KBM-7 (cell line): ENCODE measurements at regions not wholly inside any gene's neighbourhood (a gene's known extent, or its start where the extent isn't known, plus 50 kb on each side); places are given as distances from the start of the nearest gene placed in this dataset.
A peak's percentile ranks its signal among the peaks of the same experiment; 100 is the strongest.

ENCODE experiments used
- DNase-seq: peaks from one replicate; pipeline ENCODE4 v3.0.0-alpha.2; 2015
- in situ Hi-C: fragments of 300-500 bp; cut with MboI; formaldehyde crosslinking; loops from 2 replicates; pipeline ENCODE4 v1.14.3; 2020; ENCODE audit warnings: low sequenced_read_pairs, low pct_unique_long_range_greater_than_20kb, mixed read lengths

DNA sequence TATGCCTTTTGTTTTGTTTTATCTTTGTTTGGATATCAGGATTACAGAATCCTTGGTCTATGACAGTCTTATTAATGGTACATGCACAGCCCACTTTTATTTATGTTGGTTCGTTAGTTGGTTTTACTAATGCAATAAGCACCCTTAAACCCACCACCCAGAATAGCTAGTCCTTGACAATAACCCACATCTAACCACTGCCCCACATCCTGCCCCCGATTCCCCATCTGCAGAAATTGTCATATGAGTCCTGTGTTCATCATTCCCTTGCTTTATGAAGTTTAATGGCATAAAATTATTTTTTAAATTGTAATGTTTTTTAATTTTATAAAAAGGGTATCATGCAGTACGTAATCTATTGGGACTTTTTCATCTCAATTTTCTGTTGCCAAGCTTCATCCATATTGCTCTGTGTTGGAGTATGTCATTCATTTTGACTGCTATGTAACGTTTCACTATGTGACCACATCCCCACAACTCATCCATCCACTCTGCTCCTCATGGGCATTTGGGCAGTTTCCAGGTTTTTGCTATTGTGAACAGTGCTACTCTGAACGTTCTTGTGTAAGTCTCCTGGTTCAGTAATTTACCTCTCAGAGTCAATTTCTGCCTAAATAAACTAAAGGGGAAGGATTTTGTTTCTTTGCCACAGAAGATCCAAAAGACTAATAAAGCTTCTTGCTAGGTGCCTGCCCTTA is 150.4 kb downstream of the MRPL14 start:
- DNase-seq, result no peak
- in situ Hi-C loops, result no loop called here

DNA sequence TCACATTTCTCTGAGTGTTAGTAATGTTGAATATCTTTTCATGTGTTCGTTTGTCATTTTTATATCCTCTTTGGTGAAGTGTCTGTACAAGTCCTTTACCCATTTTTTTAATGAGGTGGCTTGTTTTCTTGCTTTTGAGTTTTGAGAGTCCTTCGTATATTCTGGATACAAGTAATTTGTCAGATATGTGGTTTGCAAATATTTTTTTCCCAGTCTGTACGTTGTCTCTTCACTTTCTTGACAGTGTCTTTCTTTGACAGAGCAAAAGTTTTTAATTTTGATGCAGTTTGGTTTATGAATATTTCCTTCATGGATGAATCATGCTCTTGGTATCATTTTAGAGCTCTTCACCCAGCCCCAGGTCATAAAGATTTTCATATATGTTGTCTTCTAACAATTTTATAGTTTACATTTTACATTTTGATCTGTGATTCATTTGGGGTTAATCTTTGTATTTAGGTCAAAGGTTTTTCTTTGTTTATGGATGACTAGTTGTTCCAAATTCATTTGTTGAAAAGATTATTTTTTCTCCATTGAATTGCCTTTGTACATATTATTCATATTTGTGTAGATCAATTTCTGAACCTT is 152.5 kb downstream of the MRPL14 start:
- in situ Hi-C loops, result no loop called here
- no peak for DNase-seq

- DNase-seq, result no peak
- in situ Hi-C loops, result no loop called here
Observed at GRCh38 chr6:43973357-43973756, 153.9 kb downstream of the MRPL14 start.

- DNase-seq, result no peak
- in situ Hi-C loops, result no loop called here
Observed at GRCh38 chr6:43972913-43973300, 154.3 kb downstream of the MRPL14 start.

DNA sequence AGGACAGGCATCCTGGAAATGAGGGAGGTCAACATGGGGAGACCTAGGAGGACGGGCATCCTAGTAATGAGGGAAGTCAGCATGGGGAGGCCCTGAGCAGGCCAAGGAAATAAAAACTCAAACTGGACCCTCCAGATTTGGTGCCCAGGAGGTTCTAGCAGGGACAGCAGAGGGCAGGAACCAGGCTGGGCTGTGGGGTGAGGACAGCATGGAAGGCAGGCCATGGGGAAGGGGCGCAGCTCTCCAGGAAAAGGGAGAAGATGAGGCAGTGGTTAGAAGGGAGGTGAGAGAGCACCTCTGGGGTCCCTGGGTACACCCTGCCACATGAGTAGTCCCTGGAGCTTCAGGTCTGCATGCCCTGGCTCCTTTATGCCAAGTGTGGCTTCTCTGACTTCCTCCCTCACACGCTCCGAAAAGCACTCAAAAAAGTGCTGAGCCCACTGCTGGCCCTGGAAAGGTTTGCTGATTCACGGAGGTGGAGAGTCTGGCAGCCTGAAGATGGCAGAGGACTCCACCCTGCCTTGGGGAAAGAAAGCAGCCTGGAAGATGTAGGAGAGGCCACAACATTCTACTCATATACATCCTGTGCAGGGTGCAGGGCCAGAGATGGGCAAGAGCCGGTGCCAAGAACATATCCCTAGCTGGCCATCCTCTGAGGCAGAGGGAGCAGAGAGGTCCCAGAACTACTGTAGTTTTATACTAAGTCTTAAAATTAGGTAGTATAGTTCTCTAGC is 154.9 kb downstream of the MRPL14 start:
- DNase-seq, result no peak
- in situ Hi-C loops, result no loop called here

- in situ Hi-C loops, result no loop called here
- no peak for DNase-seq
Observed at GRCh38 chr6:43971776-43972126, 155.5 kb downstream of the MRPL14 start.

DNA sequence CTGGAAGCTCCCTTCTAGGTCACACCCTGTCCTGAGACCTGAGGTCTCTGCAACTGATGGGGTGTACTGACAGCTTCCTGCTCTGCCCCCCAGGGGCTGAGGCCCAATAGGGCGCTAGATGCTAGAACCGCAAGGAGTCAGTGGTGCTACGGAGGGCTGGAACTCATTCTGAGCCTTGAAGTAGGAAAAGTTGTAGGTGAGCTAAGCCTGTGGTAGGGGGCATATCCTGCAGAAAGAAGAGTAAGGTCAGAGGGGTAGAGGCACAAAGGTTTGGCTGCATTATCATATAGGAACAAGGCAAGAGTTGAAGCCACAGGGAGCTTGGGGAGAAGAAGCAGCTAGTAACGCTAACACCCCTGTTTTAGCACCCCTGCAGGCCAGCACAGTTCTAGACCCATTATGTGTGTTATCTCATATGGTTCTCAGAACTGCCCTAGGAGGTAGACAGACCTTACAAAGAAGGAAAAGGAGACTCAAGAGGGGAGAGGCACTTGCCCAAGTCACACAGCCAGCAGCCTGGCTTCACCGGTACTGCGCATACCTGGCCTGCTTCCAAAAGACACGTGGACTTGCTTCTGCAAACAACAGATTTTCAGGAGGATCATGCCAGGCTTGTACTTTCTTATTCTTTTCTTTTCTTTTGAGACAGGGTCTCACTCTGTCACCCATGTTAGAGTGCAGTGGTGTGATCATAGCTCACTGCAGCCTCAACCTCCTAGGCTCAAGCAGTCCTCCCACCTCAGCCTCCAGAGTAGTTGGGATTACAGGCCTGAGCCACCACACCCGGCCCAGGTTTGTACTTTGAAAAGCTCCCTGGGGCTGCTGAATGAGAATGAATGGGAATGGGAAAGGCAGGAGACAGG is 156.1 kb downstream of the MRPL14 start:
- in situ Hi-C loops, result no loop called here
- DNase-seq, result no peak

DNA sequence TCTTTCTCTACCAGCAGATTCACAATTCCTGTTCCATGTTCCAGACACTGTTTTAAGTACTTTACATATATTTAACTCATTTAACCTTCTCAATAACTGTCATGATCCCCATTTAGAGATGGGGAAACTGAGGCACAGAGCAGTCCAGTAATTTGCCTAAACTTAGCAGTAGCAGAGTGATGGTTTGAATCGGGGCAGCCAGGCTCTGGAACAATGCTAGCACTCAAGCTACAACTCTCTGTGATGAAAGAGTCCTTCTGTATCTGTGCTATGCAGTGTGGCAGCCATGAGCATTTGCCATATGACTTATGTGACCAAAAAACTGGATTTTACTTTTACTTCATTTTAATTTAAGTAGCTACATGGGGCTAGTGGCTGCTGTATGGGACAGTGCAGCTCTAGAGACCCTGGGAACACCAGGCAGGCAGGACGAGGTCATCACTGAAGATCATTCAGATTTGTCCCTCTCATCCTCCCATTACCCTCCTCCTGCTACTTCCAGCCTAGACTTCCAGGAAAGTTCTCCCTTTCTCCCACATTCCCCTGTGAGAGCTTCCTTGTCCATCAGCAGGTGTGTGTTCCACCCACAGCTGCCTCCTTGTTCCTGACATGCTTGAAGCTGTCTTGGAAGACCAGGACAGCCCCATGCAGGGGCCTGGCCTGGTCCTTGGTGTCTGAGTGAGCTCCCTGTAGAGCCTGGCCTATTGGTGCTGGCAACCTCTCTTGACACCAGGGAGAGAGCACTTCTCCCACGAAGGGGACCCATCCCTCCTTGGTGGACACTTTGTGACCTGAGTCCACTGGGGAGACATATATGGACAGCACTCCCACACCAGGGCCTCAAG is 157.0 kb downstream of the MRPL14 start:
- DNase-seq, result no peak
- in situ Hi-C loops, result no loop called here

DNA sequence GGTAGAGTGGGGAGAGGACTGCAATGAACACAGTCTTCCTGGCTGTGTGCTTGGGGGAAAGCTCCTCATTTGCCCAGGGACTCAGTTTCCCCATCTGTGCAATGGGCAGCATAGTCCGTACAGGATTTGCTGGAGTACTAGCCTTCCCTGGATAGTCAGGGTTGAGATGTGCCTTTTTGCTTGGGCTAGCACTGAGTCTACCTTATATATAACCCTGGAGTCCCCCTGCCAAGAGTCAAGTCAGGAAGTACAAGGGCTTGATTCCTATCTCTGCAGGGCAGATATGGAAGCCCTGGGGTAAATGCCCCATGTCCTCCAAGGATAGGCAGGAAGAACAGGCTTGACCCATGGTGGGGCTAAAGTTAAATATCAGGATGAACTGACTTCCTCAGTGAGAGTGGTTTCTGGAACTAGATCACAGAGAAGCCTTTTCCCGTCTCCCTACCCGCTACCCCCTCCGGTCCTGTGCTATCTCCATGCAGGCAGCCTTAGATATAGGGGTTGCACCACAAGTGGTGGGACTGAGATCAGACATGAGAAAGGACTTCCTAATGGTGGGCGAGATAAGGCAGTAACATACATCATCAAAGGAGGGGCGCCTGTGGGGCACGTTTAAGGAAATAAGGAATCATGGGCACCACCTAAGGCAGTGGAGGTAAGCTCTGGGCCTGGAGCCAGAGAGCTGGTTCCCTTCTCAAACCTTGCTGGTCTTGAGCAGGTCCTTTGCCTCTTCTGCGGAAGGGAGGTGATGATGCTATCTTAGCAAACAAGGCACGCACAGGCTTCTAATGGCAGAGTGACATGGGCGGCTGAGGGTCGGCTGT is 157.9 kb downstream of the MRPL14 start:
- no peak for DNase-seq
- in situ Hi-C loops, result no loop called here

- in situ Hi-C loops, result no loop called here
- no peak for DNase-seq
Observed at GRCh38 chr6:43968110-43968965, 158.9 kb downstream of the MRPL14 start.

GRCh38 chr6:43967719-43968091 is 159.5 kb downstream of the MRPL14 start:
- DNase-seq, result no peak
- in situ Hi-C loops, result no loop called here

DNA sequence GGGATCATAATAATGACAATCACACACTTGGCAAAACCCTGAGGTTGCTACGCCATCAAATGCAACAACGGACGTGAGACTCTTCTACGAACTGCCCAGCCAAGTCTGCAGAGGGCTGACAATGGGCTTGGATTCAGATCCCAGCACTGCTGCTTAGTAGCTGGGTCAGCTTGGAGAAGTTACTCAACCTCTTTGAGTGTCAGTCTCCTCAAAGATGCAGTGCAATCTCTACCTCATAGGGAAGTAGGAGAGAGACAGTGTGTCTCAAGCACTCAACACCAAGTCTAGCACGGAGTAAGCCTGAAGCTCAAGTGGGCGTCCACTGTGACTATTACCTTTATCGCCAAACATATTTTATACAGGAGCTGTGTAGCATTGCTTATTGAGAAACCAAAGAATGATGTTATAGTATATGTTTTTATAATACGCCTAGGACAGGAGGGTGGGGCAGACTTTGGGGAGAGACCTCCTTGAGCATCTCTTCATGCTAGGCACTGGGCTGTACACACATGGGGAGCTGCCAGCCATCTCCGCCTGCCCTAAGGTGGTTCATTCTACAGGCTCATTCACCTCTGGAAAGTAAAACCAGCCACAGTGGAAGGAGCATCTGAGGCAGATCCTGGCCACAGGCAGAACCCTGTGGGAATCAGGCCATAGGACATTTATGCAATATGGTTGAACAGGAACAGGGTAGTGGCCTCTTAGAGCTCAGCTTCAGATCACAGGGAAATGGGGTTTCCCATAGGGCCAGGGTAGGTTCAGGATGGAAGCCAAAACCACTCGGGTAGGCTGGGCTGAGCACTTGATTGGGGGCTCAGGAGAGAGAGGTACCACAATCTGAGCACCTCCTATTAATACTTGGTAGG is 160.2 kb downstream of the MRPL14 start:
- in situ Hi-C loops, result no loop called here
- DNase-seq, result no peak

DNA sequence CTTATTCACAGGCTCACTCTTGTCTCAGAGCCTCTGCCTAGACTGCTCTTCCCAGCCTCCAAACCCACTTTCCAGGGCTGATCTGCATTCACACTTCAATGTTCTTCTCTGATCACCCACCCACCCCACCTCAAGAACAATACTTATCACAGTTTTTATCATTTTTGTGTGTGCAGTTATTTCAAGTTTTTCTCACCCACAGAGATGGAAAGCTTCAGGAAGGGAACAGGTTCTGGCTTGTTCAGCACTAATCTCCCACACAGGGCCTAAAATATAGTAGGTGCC is 160.9 kb downstream of the MRPL14 start:
- in situ Hi-C loops, result no loop called here
- DNase-seq, result no peak

DNA sequence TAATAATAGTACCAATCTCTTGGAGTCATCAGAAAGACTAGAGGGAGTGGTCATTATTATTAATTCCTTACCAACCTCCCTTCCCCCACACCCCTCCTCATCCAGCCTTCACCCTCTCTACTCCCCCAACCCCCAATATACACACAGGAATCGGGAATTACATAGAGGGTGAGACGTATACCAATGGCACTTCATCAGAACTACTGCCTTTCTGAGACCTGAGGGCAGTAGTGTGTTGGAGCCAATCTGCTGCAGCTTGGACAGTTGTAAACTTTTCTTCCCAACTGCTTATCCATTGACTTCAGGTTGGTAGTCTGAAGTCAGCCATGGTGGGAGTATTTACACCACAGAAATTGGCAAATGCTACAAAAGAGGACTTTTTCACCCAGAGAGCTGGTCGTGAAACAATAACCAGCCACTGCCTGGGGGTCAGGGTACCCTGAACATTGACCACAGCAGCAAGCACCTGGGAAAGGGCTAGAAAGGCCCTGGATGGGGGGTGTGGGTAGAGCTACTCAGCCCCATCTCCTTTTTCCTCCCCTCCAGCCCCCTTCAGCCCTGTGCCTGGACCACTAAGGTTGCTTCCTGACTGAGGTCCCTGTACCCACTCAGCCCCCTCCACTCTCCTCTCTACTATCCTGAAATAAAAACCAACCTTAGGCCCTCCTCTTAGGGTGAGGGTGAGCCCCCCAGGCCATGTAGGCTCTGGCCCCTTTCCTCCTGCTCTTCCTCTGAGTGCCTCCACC is 161.5 kb downstream of the MRPL14 start:
- DNase-seq, result no peak
- in situ Hi-C loops, result no loop called here

DNA sequence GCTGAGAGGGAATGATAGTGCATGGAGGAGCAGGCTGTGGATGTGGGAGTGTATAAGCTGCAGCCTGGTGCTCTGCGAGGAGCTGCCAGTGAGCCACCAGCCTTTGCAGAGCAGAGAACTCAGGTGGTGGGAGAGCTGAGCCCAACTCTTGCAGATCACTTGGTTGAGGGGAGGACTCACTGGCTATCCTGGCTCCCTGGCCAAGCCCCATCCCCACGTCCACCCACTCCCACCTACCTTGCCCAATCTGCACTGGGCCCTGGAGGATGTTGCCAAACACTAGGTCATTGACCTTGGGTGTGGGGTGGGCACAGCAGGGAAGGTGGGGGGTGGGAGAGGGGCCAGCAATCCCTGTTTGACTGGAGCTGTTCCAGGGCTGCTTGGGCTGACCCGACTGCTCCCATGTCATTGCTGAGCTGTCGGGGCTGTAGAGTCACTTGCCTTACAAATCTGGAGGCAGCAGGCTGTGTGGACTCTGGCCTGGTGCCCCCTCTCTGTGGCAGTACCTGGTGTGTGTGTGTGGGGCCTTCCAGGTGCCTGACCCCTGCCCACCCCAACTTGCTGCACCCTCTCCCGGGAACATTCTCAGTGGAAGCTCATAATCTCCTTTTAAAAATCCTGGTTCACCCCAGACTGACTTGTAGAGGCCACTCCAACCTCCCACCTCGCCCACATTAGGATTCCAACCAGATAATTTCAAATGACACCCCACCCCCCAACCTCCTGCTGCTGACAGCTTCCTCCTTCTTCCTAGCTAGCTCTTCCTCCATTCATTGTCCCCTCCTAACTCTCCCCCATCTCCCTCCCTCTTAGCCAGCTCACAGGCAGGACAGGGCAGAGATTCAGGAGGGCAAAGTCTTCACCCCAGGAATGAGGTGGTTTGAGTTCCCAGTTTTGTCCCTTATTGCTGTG is 162.3 kb downstream of the MRPL14 start:
- in situ Hi-C loops, result no loop called here
- DNase-seq, result peak; percentile 38
